ENCODE measurements at regions not wholly inside any gene's neighbourhood (a gene's known extent, or its start where the extent isn't known, plus 50 kb on each side); places are given as distances from the start of the nearest gene placed in this dataset.

DNA sequence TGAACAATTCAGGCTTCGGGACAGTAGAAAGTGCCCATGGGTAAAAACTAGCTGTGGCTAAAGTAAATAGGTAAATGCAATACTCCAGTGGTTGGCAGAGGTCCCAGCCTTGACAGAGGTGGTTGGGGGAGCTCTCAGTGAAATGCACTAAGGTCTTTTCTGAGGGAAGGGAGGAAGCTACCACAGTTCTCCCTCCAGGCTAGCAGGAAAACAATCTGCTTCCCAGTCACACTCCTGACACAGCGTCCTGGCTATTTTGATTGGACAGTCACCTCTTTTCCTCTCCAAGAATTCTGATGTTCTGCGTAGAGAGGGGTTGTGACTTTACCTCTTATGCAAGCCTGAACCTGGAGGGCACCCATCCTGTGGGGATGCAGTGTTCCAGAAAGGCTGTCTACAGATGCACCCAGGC is 128.7 kb downstream of the CYSLTR2 start:
- no peaks in the 10 kb centered on the region for H4K20me1 ChIP-seq (ENCODE audit: insufficient read depth, low read length)
- H3K27me3 Mint-ChIP-seq (ENCODE audit: low read depth in 3 of 3): peaks cover 0 to 1% (median 0%) of the 10 kb centered on the region in 3 donors
- peak overlapping the region; percentile 94 to 99 (median 98) for H3K27ac Mint-ChIP-seq
- H3K27me3 ChIP-seq (ENCODE audit: control insufficient read depth in 2 of 2, insufficient read depth in 2 of 2, low read length in 2 of 2): no peaks in the 10 kb centered on the region
- peaks cover 2 to 5% of the 10 kb centered on the region in 2 donors for H3K36me3 Mint-ChIP-seq
- no peaks in the 10 kb centered on the region for H3K36me3 ChIP-seq (replicated peaks in 1 of 2; ENCODE audit: control insufficient read depth in 1 of 2, insufficient read depth in 2 of 2, low read length in 2 of 2)
- H3K27ac ChIP-seq (ENCODE audit: low read depth in 1 of 2, low read length in 2 of 2): peak overlapping the region; percentile 73 to 92
- H3K4me3 ChIP-seq (replicated peaks in 1 of 3; ENCODE audit: low read depth in 2 of 3, low read length in 3 of 3): no peak overlapping the region
- H3K4me3 Mint-ChIP-seq: no peak overlapping the region
- peaks cover 32% of the 10 kb centered on the region for H3K4me1 Mint-ChIP-seq
- H2AFZ ChIP-seq (ENCODE audit: insufficient read depth, low read depth, low read length, poor library complexity, severe bottlenecking): no peak overlapping the region
- H3K79me2 ChIP-seq (ENCODE audit: insufficient read depth, low read length): no peaks in the 10 kb centered on the region
- WGBS (ENCODE audit: insufficient coverage): 100% methylated on average over 1 of the region's 3 CpGs
- no peak overlapping the region for H3K4me2 ChIP-seq (replicated peaks; ENCODE audit: extremely low read depth, low read length, poor library complexity, severe bottlenecking)
- intact Hi-C loops (cut with micrococcal nuclease): loop anchor here in 1 of 2 donors (5.0 kb wide), 1 partner anchor 100 kb away; no protein-coding TSS in a partner anchor
- no peak for DNase-seq
- peaks cover 12 to 31% (median 14%) of the 10 kb centered on the region in 7 donors for H3K9me3 Mint-ChIP-seq
- TF ChIP-seq, protein P1, sequence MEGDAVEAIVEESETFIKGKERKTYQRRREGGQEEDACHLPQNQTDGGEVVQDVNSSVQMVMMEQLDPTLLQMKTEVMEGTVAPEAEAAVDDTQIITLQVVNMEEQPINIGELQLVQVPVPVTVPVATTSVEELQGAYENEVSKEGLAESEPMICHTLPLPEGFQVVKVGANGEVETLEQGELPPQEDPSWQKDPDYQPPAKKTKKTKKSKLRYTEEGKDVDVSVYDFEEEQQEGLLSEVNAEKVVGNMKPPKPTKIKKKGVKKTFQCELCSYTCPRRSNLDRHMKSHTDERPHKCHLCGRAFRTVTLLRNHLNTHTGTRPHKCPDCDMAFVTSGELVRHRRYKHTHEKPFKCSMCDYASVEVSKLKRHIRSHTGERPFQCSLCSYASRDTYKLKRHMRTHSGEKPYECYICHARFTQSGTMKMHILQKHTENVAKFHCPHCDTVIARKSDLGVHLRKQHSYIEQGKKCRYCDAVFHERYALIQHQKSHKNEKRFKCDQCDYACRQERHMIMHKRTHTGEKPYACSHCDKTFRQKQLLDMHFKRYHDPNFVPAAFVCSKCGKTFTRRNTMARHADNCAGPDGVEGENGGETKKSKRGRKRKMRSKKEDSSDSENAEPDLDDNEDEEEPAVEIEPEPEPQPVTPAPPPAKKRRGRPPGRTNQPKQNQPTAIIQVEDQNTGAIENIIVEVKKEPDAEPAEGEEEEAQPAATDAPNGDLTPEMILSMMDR (IDR thresholded peaks at IDR 0.05): no peak
- no peak overlapping the region for H3K9ac ChIP-seq (ENCODE audit: insufficient read depth, low read length, poor library complexity, severe bottlenecking)
- H3K9me3 ChIP-seq (replicated peaks in 1 of 2; ENCODE audit: control insufficient read depth in 1 of 2, insufficient read depth in 1 of 2, low read length in 2 of 2): peaks cover 2 to 17% of the 10 kb centered on the region in 2 donors
- peaks cover 21 to 26% of the 10 kb centered on the region in 2 donors for H3K4me1 ChIP-seq (ENCODE audit: control insufficient read depth in 1 of 2, insufficient read depth in 2 of 2, low read length in 2 of 2)

DNA sequence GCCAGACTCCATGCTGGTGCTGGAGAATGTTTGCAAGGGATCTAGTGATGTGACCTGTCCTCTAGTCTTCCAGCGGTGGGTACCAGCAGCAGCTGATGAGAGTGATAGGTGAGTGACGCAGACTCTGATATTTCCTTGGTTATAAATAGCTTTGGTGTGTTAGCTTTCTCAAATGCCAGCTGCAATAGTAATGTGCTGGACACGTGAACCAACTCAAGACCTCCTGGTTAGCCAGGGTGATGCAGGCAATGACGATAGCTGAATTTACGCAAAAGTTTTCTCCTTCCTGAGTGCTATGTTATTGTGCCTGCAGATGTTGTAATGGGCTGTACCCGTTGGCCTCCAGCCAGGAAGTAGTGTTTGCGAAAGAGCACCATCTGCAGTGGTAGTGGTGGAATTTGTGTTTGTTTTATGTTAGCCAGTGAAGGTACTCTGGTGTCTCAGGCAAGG is 129.5 kb downstream of the CYSLTR2 start:
- Mint-ChIP-seq H3K27ac (peak overlapping the region; percentile 94 to 99 (median 98)), H3K4me1 (peaks cover 32% of the 10 kb centered on the region), H3K9me3 (peaks cover 9 to 31% (median 14%) of the 10 kb centered on the region in 7 donors), H3K4me3 (peak overlapping the region; percentile 35 to 39), H3K36me3 (peaks cover 2 to 5% of the 10 kb centered on the region in 2 donors), H3K27me3 (ENCODE audit: low read depth in 3 of 3) (peaks cover 0 to 2% (median 0%) of the 10 kb centered on the region in 3 donors)
- TF ChIP-seq, protein P1 (IDR thresholded peaks at IDR 0.05): peak; percentile 12
- H3K4me3 ChIP-seq (replicated peaks in 1 of 3; ENCODE audit: low read depth in 2 of 3, low read length in 3 of 3): peak overlapping the region in 1 of 3 experiments; percentile 18
- peaks cover 2 to 17% of the 10 kb centered on the region in 2 donors for H3K9me3 ChIP-seq (replicated peaks in 1 of 2; ENCODE audit: control insufficient read depth in 1 of 2, insufficient read depth in 1 of 2, low read length in 2 of 2)
- peak overlapping the region; percentile 16 for H2AFZ ChIP-seq (ENCODE audit: insufficient read depth, low read depth, low read length, poor library complexity, severe bottlenecking)
- no peaks in the 10 kb centered on the region for H3K27me3 ChIP-seq (ENCODE audit: control insufficient read depth in 2 of 2, insufficient read depth in 2 of 2, low read length in 2 of 2)
- H3K79me2 ChIP-seq (ENCODE audit: insufficient read depth, low read length): no peaks in the 10 kb centered on the region
- peak; percentile 98 to 99 (median 98) for DNase-seq
- peak overlapping the region; percentile 28 for H3K9ac ChIP-seq (ENCODE audit: insufficient read depth, low read length, poor library complexity, severe bottlenecking)
- H3K27ac ChIP-seq (ENCODE audit: low read depth in 1 of 2, low read length in 2 of 2): peak overlapping the region; percentile 73 to 92
- no peaks in the 10 kb centered on the region for H4K20me1 ChIP-seq (ENCODE audit: insufficient read depth, low read length)
- peak overlapping the region; percentile 4 for H3K4me2 ChIP-seq (replicated peaks; ENCODE audit: extremely low read depth, low read length, poor library complexity, severe bottlenecking)
- intact Hi-C loops (cut with micrococcal nuclease): loop anchor here in 1 of 2 donors (5.0 kb wide), 1 partner anchor 99 kb away; no protein-coding TSS in a partner anchor
- peaks cover 21 to 26% of the 10 kb centered on the region in 2 donors for H3K4me1 ChIP-seq (ENCODE audit: control insufficient read depth in 1 of 2, insufficient read depth in 2 of 2, low read length in 2 of 2)
- no peaks in the 10 kb centered on the region for H3K36me3 ChIP-seq (replicated peaks in 1 of 2; ENCODE audit: control insufficient read depth in 1 of 2, insufficient read depth in 2 of 2, low read length in 2 of 2)
- WGBS (ENCODE audit: insufficient coverage): 8% methylated on average over 7 of the region's 7 CpGs
